Lower leg skin (tissue), 4 donors: ENCODE measurements at regions not wholly inside any gene's neighbourhood (a gene's known extent, or its start where the extent isn't known, plus 50 kb on each side); places are given as distances from the start of the nearest gene placed in this dataset.

Source experiments
- DNase-seq, 2 donors: peaks; one replicate each; pipeline ENCODE4 v3.0.0-alpha.2; 2019; ENCODE audit warnings: low spot score in 2 of 2
- H3K4me3 ChIP-seq: fragments of 200-600 bp; sonication (generic); 2 replicates; pipeline ENCODE4 v1.5.1; 2017; ENCODE audit warnings: mild to moderate bottlenecking, low read depth; ENCODE audit not compliant: poor library complexity, severe bottlenecking
- POLR2A ChIP-seq, 2 donors: fragments of 450-650 bp; IDR thresholded peaks; one replicate each; pipeline ENCODE4 v1.6.1; 2016 to 2017; ENCODE audit warnings: antibody characterized with exemption in 2 of 2, mild to moderate bottlenecking in 1 of 2, moderate library complexity in 1 of 2
- WGBS, 2 donors: methylation state at CpG; one replicate each; pipeline ENCODE4 v1.1.5; 2018; 5-methylcytosine and 5-hydroxymethylcytosine counted together
- intact Hi-C: fragments of 100-400 bp; cut with DNase I; formaldehyde crosslinking; loops from one replicate; pipeline ENCODE4 v1.15.0; 2023; ENCODE audit warnings: low total_unique reads
- TF ChIP-seq, protein P1 (sequence below), 3 donors: fragments of 450-650 bp; IDR thresholded peaks; one replicate each; pipeline ENCODE4 v1.5.1; 2016; ENCODE audit warnings: antibody characterized with exemption in 3 of 3, mild to moderate bottlenecking in 3 of 3, moderate library complexity in 2 of 3

DNA sequence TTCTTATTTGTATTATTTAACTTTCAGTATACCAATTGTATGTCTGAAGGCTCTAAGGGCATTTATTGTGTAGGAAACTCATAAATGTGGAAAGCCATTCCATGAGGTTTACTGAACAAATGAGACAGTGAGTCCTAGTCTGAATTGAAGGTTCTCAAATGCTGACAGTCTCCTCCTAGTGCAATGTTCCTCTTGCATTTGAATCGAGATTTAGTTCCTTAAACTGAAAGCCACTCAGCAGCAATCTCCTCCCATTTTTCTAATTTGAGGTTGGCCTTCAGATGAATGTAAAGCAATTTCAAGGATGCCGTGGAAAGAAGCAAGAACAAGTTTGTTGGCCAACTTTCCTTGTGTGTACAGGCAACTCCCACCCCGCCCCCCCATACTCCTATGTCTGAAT is 493.2 kb upstream of the KLF4 start:
- no peak for TF ChIP-seq POLR2A (IDR thresholded peaks at IDR 0.05)
- TF ChIP-seq, protein P1, sequence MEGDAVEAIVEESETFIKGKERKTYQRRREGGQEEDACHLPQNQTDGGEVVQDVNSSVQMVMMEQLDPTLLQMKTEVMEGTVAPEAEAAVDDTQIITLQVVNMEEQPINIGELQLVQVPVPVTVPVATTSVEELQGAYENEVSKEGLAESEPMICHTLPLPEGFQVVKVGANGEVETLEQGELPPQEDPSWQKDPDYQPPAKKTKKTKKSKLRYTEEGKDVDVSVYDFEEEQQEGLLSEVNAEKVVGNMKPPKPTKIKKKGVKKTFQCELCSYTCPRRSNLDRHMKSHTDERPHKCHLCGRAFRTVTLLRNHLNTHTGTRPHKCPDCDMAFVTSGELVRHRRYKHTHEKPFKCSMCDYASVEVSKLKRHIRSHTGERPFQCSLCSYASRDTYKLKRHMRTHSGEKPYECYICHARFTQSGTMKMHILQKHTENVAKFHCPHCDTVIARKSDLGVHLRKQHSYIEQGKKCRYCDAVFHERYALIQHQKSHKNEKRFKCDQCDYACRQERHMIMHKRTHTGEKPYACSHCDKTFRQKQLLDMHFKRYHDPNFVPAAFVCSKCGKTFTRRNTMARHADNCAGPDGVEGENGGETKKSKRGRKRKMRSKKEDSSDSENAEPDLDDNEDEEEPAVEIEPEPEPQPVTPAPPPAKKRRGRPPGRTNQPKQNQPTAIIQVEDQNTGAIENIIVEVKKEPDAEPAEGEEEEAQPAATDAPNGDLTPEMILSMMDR (IDR thresholded peaks at IDR 0.05): no peak
- no peak for DNase-seq
- intact Hi-C loops: no loop called here
- H3K4me3 ChIP-seq: no peak overlapping the region
- WGBS, 2 donors: 35 to 36% methylated on average over 3 of the region's 3 CpGs

GRCh38 chr9:107982001-107982400 is 492.4 kb upstream of the KLF4 start:
- 96% methylated on average over 1 of the region's 1 CpG for WGBS, 2 donors
- DNase-seq: no peak
- H3K4me3 ChIP-seq: no peak overlapping the region
- intact Hi-C loops: no loop called here
- TF ChIP-seq, protein P1 (IDR thresholded peaks at IDR 0.05): no peak
- no peak for TF ChIP-seq POLR2A (IDR thresholded peaks at IDR 0.05)

- TF ChIP-seq, protein P1 (IDR thresholded peaks at IDR 0.05): no peak
- no peak for TF ChIP-seq POLR2A (IDR thresholded peaks at IDR 0.05)
- no peak for DNase-seq
- 82 to 85% methylated on average over 2 of the region's 2 CpGs for WGBS, 2 donors
- intact Hi-C loops: no loop called here
- H3K4me3 ChIP-seq: no peak overlapping the region
These were observed 491.4 kb upstream of the KLF4 start for GRCh38 chr9:107980984-107981383.

- intact Hi-C loops: no loop called here
- WGBS, 2 donors: 40 to 54% methylated on average over 1 of the region's 1 CpG
- TF ChIP-seq POLR2A (IDR thresholded peaks at IDR 0.05): no peak
- TF ChIP-seq, protein P1 (IDR thresholded peaks at IDR 0.05): no peak
- peak; percentile 78 to 93 for DNase-seq
- H3K4me3 ChIP-seq: no peak overlapping the region
These were observed 487.2 kb upstream of the KLF4 start for GRCh38 chr9:107976767-107977166.

- intact Hi-C loops: no loop called here
- no peak overlapping the region for H3K4me3 ChIP-seq
- WGBS, 2 donors: 71 to 75% methylated on average over 5 of the region's 5 CpGs
- peak in 1 of 2 donors; percentile 58 for DNase-seq
- no peak for TF ChIP-seq POLR2A (IDR thresholded peaks at IDR 0.05)
- TF ChIP-seq, protein P1 (IDR thresholded peaks at IDR 0.05): no peak
These were observed 485.9 kb upstream of the KLF4 start for GRCh38 chr9:107975426-107976010.

- no peak overlapping the region for H3K4me3 ChIP-seq
- no peak for DNase-seq
- intact Hi-C loops: no loop called here
- no peak for TF ChIP-seq POLR2A (IDR thresholded peaks at IDR 0.05)
- TF ChIP-seq, protein P1 (IDR thresholded peaks at IDR 0.05): no peak
- 63 to 76% methylated on average over 1 of the region's 1 CpG for WGBS, 2 donors
These were observed 483.9 kb upstream of the KLF4 start for GRCh38 chr9:107973451-107973850.
